Smooth muscle cell (in vitro differentiated cells): ENCODE measurements at regions not wholly inside any gene's neighbourhood (a gene's known extent, or its start where the extent isn't known, plus 50 kb on each side); places are given as distances from the start of the nearest gene placed in this dataset.
"Not testable (repeated sequence)": the region's sequence is repeated elsewhere in the genome, so short reads cannot be mapped to it uniquely, and the experiment has no call there.

Source experiments
- DNase-seq: peaks from one replicate; lab custom pipeline; 2025; ENCODE audit not compliant: unreplicated experiment; lab: John Stamatoyannopoulos, UW
- H2AFZ ChIP-seq: fragments of 200-600 bp; sonication (generic); 2 replicates; pipeline ENCODE4 v1.6.0; 2016; ENCODE audit warnings: antibody characterized with exemption, low read depth, mild to moderate bottlenecking
- H3F3A ChIP-seq: fragments of 200-600 bp; sonication (generic); 2 replicates; pipeline ENCODE4 v1.6.0; 2017; ENCODE audit warnings: antibody characterized with exemption, low read depth
- H3K27ac ChIP-seq: fragments of 200-600 bp; sonication (generic); 2 replicates; pipeline ENCODE4 v1.5.1; 2016; ENCODE audit warnings: low read depth, mild to moderate bottlenecking
- H3K27me3 ChIP-seq: fragments of 200-600 bp; sonication (generic); 2 replicates; pipeline ENCODE4 v1.6.1; 2016; ENCODE audit warnings: low read depth, mild to moderate bottlenecking
- H3K36me3 ChIP-seq: fragments of 200-600 bp; sonication (generic); 2 replicates; pipeline ENCODE4 v1.5.1; 2016; ENCODE audit warnings: low read depth
- H3K4me1 ChIP-seq: fragments of 200-600 bp; sonication (generic); 2 replicates; pipeline ENCODE4 v1.5.1; 2016; ENCODE audit warnings: low read depth
- H3K4me2 ChIP-seq: fragments of 200-600 bp; sonication (generic); 2 replicates; pipeline ENCODE4 v1.6.0; 2016; ENCODE audit warnings: mild to moderate bottlenecking
- H3K4me3 ChIP-seq: fragments of 200-600 bp; sonication (generic); 2 replicates; pipeline ENCODE4 v1.5.1; 2016; ENCODE audit warnings: mild to moderate bottlenecking
- H3K79me2 ChIP-seq: fragments of 200-600 bp; sonication (generic); 2 replicates; pipeline ENCODE4 v1.6.0; 2016; ENCODE audit warnings: low read depth, mild to moderate bottlenecking
- H3K9ac ChIP-seq: fragments of 200-600 bp; sonication (generic); 2 replicates; pipeline ENCODE4 v1.6.0; 2016; ENCODE audit warnings: low read depth
- H3K9me3 ChIP-seq: fragments of 200-600 bp; sonication (generic); replicated peaks from 2 replicates; pipeline ENCODE4 v1.5.1; 2016; ENCODE audit warnings: low read depth
- H4K20me1 ChIP-seq: fragments of 200-600 bp; sonication (generic); 2 replicates; pipeline ENCODE4 v1.6.0; 2016; ENCODE audit warnings: low read depth
- WGBS: methylation state at CpG from one replicate; pipeline ENCODE4 v1.1.7; 2016; ENCODE audit warnings: low lambda C conversion rate; 5-methylcytosine and 5-hydroxymethylcytosine counted together
- TF ChIP-seq, protein P1 (sequence below): fragments of 200-600 bp; sonication (generic); IDR thresholded peaks from 2 replicates; pipeline ENCODE4 v1.5.1; 2017; ENCODE audit warnings: borderline replicate concordance, mild to moderate bottlenecking, antibody characterized with exemption; ENCODE audit not compliant: insufficient read depth, poor library complexity, severe bottlenecking

DNA sequence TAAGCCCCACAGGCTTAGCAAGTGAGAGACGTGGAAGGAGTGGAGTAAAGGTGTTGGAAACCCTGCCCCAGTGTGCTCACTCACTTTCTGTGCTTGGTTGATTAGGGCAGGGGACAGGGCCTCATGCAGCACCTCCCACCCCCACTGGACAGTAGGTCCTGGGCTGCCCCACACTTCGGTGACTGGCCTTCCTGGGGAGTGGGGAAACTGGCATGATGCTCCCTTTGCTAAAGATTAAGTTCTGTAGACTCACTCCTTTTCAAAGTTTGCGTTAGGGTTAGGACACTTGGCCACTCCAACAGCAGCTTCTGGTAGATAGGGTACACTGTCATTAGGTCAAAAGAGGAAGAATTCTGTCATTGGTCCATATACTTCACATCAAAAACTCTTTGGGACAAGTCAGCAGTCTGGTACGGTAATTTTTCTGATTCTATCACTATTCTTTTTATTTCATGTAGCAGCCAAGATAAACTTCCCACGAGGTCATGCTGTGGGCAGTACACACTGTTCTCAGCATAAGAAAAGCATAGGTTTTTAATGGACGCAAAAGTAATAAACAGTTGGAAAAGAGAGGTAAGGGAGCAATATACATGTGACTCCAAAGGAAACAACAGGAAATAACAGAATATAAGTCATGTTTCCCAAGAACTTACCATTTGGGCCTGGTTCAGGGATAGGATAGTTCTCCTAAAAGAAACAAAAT is 106.6 kb upstream of the TERB2 start:
- H3K27me3 ChIP-seq, H3K9ac ChIP-seq, H3K36me3 ChIP-seq, H3K4me1 ChIP-seq, H3F3A ChIP-seq, H3K27ac ChIP-seq, H2AFZ ChIP-seq, H3K79me2 ChIP-seq, DNase-seq, H3K9me3 ChIP-seq, H4K20me1 ChIP-seq, H3K4me2 ChIP-seq, H3K4me3 ChIP-seq: not testable (repeated sequence)
- WGBS = 91% methylated on average over 6 of the region's 6 CpGs

DNA sequence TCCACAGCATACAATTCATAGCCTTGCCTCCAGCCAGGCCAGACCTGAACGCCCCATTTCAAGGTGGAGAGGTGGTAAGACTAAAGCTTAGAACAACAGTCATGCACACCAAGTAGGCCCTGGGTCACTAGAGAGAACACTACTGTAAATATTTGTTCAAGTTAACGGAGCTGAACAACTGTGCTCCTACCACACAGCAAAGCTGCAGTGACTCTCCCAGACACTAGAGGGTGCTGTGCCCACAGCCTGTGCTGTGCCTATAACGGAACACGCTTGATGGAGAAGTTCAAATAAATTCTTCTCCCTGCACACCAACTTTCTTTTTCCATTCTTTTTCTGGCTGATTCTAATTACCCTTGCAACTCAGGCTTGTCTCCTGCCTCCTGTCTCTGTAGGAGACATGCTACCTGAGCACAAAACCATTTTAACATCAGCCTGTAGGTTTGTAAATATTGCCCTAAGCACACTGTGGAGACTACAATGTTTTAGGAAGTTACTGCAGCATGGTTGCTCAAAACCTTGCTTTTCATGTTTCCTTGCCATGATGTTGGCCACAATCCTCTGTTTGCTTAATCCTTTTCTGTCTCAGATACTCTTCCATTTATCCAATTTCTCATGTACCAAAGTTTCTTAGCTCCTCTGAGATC is 103.1 kb upstream of the TERB2 start:
- H3K36me3 ChIP-seq, H3K4me3 ChIP-seq, H3K27ac ChIP-seq, H3K9me3 ChIP-seq, H3K9ac ChIP-seq, H3K79me2 ChIP-seq, H3K27me3 ChIP-seq, H3F3A ChIP-seq, H3K4me1 ChIP-seq, H4K20me1 ChIP-seq: not testable (repeated sequence)
- Histone ChIP-seq H3K4me2 (peak overlapping the region; percentile 12), H2AFZ (peak overlapping the region; percentile 83)
- TF ChIP-seq, protein P1, sequence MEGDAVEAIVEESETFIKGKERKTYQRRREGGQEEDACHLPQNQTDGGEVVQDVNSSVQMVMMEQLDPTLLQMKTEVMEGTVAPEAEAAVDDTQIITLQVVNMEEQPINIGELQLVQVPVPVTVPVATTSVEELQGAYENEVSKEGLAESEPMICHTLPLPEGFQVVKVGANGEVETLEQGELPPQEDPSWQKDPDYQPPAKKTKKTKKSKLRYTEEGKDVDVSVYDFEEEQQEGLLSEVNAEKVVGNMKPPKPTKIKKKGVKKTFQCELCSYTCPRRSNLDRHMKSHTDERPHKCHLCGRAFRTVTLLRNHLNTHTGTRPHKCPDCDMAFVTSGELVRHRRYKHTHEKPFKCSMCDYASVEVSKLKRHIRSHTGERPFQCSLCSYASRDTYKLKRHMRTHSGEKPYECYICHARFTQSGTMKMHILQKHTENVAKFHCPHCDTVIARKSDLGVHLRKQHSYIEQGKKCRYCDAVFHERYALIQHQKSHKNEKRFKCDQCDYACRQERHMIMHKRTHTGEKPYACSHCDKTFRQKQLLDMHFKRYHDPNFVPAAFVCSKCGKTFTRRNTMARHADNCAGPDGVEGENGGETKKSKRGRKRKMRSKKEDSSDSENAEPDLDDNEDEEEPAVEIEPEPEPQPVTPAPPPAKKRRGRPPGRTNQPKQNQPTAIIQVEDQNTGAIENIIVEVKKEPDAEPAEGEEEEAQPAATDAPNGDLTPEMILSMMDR = peak; percentile 94
- WGBS = 9% methylated on average over 4 of the region's 4 CpGs
- peak; percentile 11 for DNase-seq

DNA sequence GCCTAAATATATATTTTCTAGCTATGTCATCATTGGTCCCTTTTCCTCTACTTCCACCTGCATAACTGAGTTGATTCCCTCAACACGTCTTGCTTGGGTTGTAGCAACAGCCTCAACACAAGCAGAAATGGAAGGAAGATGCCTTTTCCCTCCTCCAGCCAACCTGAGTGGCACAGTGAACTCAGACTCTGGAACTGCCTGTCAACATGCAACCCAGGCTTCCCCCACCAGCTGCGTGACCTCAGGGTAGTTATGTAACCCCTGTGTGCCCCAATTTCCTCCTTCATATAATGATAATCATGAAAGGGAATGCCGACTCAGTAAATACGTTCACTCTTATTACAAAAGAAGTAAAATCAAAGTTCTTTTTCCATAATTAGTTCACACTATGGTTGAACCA is 101.8 kb upstream of the TERB2 start:
- H3K36me3 ChIP-seq, H3K9me3 ChIP-seq, H2AFZ ChIP-seq, H3F3A ChIP-seq, H3K4me1 ChIP-seq, H3K79me2 ChIP-seq, H3K4me3 ChIP-seq, H3K27ac ChIP-seq, H4K20me1 ChIP-seq, H3K4me2 ChIP-seq, H3K9ac ChIP-seq, DNase-seq, H3K27me3 ChIP-seq: not testable (repeated sequence)
- 86% methylated on average over 4 of the region's 4 CpGs for WGBS

DNA sequence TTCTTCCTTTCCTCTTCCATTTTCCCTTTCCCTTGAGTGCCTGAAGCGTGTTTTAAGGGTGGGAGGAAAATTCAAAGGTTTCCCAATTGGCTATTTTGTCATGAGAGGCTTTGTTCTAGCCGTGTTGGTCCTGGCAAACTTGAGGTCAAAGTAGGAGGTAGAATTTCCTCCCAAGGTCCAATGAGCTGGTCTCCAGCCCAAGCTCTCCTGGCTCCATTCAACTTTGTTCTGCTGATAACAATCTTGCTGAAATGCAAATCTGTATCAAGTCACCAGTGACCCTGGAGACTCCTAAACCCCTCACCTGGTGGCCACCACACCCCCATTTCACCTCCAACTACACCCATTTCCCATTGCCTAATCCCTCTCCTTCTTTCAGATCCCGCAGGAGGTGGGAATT is 100.2 kb upstream of the TERB2 start:
- H3K9me3 ChIP-seq, H3K27me3 ChIP-seq, H3K4me2 ChIP-seq, H3K9ac ChIP-seq, H3K4me3 ChIP-seq, H4K20me1 ChIP-seq, H3K27ac ChIP-seq, H2AFZ ChIP-seq, H3F3A ChIP-seq, H3K79me2 ChIP-seq, H3K36me3 ChIP-seq, DNase-seq, H3K4me1 ChIP-seq: not testable (repeated sequence)
- 79% methylated on average over 3 of the region's 3 CpGs for WGBS

DNA sequence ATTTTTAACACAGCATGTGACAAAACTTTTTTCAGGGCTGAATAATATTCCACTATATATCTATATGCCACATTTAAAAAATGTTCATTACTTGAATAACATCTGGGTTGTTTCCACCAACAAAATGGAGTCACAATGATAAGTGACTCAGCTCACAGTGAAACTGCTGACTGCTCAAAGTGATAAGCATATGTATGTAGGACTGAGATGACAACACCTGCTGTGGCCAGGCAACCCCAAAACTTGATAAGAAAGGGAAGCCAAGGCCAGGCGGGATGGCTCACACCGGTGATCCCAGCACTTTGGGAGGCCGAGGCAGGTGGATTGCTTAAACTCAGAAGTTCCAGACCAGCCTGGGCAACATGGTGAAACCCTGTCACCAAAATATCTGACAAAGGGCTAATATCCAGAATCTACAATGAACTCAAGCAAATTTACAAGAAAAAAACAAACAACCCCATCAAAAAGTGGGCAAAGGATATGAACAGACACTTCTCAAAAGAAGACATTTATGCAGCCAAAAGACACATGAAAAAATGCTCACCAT is 99.2 kb upstream of the TERB2 start:
- not testable (repeated sequence) for H3K27ac ChIP-seq, H3K9me3 ChIP-seq, H3F3A ChIP-seq, H2AFZ ChIP-seq, H3K4me3 ChIP-seq, H3K4me1 ChIP-seq, H4K20me1 ChIP-seq, DNase-seq, H3K27me3 ChIP-seq, H3K79me2 ChIP-seq, H3K9ac ChIP-seq, H3K4me2 ChIP-seq, H3K36me3 ChIP-seq
- 92% methylated on average over 2 of the region's 3 CpGs for WGBS

DNA sequence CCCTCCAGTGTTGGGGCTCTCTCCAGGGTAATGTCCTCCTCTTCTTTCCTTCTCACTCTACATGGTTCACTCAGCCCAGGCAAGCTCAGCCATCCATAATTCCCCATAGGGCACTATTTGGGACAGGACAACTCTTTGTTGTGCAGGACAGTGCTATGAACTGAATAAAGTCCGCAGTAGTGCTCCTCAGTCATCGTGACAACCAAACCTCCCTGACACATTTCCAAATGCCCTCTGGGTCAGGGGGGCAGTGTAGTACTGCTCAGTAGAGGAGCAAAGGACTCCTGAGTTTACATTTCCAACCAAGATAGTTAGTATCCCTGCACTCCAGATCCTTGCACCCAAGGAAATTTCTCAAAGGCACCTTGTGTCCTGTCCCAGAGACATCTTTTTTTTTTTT is 97.4 kb upstream of the TERB2 start:
- H3K36me3 ChIP-seq, H3K4me3 ChIP-seq, H3K9me3 ChIP-seq, H3K79me2 ChIP-seq, H3K4me1 ChIP-seq, H3K27me3 ChIP-seq, H4K20me1 ChIP-seq, DNase-seq, H3K27ac ChIP-seq, H2AFZ ChIP-seq, H3K9ac ChIP-seq, H3F3A ChIP-seq, H3K4me2 ChIP-seq: not testable (repeated sequence)
- 88% methylated on average over 2 of the region's 2 CpGs for WGBS

DNA sequence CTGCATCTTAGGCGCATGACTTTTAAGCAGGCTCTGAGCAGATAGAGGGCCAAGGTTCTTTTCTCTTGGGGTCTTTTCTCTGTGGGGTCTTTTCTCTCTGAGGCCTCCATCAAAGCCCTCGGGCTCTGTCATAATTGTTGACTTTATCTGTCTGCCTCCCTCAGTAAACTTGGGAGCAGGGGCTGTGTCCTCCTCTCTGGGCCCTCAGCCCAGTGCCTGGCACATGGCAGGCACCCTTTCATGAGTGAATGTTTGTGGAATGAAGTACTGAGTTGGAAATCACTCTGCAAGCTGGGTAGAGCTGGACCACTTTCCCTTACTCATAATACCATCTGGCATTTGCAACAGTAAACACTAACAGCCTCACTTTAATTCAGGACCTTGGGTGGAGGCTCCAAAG is 96.3 kb upstream of the TERB2 start:
- not testable (repeated sequence) for H3K4me3 ChIP-seq, H3K4me2 ChIP-seq, H4K20me1 ChIP-seq, H3K36me3 ChIP-seq, H3K27me3 ChIP-seq, H3K4me1 ChIP-seq, H3K79me2 ChIP-seq, DNase-seq, H3K27ac ChIP-seq, H3K9me3 ChIP-seq, H3K9ac ChIP-seq, H2AFZ ChIP-seq, H3F3A ChIP-seq
- WGBS = 92% methylated on average over 2 of the region's 2 CpGs
